B cell (primary cell): ENCODE measurements at regions not wholly inside any gene's neighbourhood (a gene's known extent, or its start where the extent isn't known, plus 50 kb on each side); places are given as distances from the start of the nearest gene placed in this dataset.

ENCODE experiments used
- ATAC-seq: fragments of 200-7000 bp; cut with Tn5 transposase; one replicate; pipeline ENCODE4 v1.10.0; 2021; ENCODE audit warnings: low read depth, mild to moderate bottlenecking, moderate number of reproducible peaks, moderate library complexity
- CTCF ChIA-PET: fragments of 350-600 bp; sonication (Branson Sonifier 250); formaldehyde crosslinking; loops from one replicate; lab custom pipeline; 2021; ENCODE audit warnings: antibody characterized with exemption, inconsistent platforms; lab: Charles Lee
- POLR2A ChIA-PET: fragments of 350-600 bp; sonication (Branson Sonifier 250); formaldehyde crosslinking; loops from one replicate; lab custom pipeline; 2021; ENCODE audit warnings: antibody characterized with exemption; lab: Charles Lee
- DNase-seq: peaks from one replicate; pipeline ENCODE4 v3.0.0; 2013
- H2AFZ ChIP-seq: 2 replicates; pipeline ENCODE4 v1.6.1; 2012; ENCODE audit warnings: mild to moderate bottlenecking, low read depth, low read length; ENCODE audit not compliant: insufficient read depth, poor library complexity, severe bottlenecking
- H3K27ac ChIP-seq, 2 donors: 1 replicate in 1 of 2; 2 replicates in 1 of 2; pipeline ENCODE4 v1.5.1; 2012 to 2013; ENCODE audit warnings: low read length in 2 of 2, mild to moderate bottlenecking in 2 of 2, moderate library complexity in 1 of 2
- H3K27me3 ChIP-seq, 4 experiments: fragments of 200-600 bp in 1 of 4; sonication (generic) in 1 of 4; replicated peaks in 1 of 4; 1 replicate in 2 of 4; 2 replicates in 2 of 4; pipeline versions ENCODE4 v1.6.1 to v1.7.0; 2013 to 2016; ENCODE audit warnings: low read length in 3 of 4, mild to moderate bottlenecking in 2 of 4, mixed read lengths in 1 of 4, moderate library complexity in 1 of 4; ENCODE audit not compliant: insufficient read depth in 4 of 4, control insufficient read depth in 3 of 4; ENCODE audit errors: control extremely low read depth in 1 of 4
- H3K36me3 ChIP-seq, 2 experiments: replicated peaks in 1 of 2; 1 replicate in 1 of 2; 2 replicates in 1 of 2; pipeline versions ENCODE4 v1.6.1 to v1.7.1; 2013; ENCODE audit warnings: low read length in 1 of 2; ENCODE audit not compliant: insufficient read depth in 2 of 2, control insufficient read depth in 1 of 2; ENCODE audit errors: control extremely low read depth in 1 of 2, extremely low read depth in 1 of 2
- H3K4me1 ChIP-seq, 2 donors: fragments of 200-600 bp in 1 of 2; sonication (generic) in 1 of 2; 1 replicate in 1 of 2; 2 replicates in 1 of 2; pipeline versions ENCODE4 v1.5.1 to v1.6.1; 2013 to 2017; ENCODE audit warnings: low read length in 2 of 2; ENCODE audit not compliant: control insufficient read depth in 2 of 2, insufficient read depth in 2 of 2
- H3K4me2 ChIP-seq: replicated peaks from 2 replicates; pipeline ENCODE3; 2012; ENCODE audit warnings: mild to moderate bottlenecking, low read depth, low read length; ENCODE audit not compliant: poor library complexity, severe bottlenecking
- H3K4me3 ChIP-seq, 5 experiments: fragments of 200-600 bp in 1 of 5; sonication (generic) in 1 of 5; 1 replicate in 3 of 5; 2 replicates in 2 of 5; pipeline versions ENCODE4 v1.5.1 to v1.7.0; 2011 to 2016; ENCODE audit warnings: low read length in 4 of 5, mild to moderate bottlenecking in 4 of 5, low read depth in 2 of 5, control low read depth in 1 of 5, moderate library complexity in 1 of 5; ENCODE audit not compliant: insufficient read depth in 1 of 5; ENCODE audit errors: control extremely low read depth in 1 of 5, extremely low read depth in 1 of 5
- H3K79me2 ChIP-seq: fragments of 200-600 bp; sonication (generic); one replicate; pipeline ENCODE4 v1.6.0; 2016; ENCODE audit warnings: low read length; ENCODE audit not compliant: control insufficient read depth, insufficient read depth
- H3K9ac ChIP-seq: fragments of 200-600 bp; sonication (generic); 2 replicates; pipeline ENCODE4 v1.6.1; 2017; ENCODE audit warnings: mild to moderate bottlenecking, low read length, moderate library complexity
- H3K9me3 ChIP-seq, 3 donors: one replicate each; pipeline versions ENCODE4 v1.6.1 to v1.7.1; 2013; ENCODE audit warnings: low read length in 2 of 3; ENCODE audit not compliant: control insufficient read depth in 2 of 3, insufficient read depth in 1 of 3; ENCODE audit errors: control extremely low read depth in 1 of 3
- H4K20me1 ChIP-seq: 2 replicates; pipeline ENCODE4 v1.6.0; 2012; ENCODE audit warnings: mild to moderate bottlenecking, low read length; ENCODE audit not compliant: insufficient read depth, control insufficient read depth, poor library complexity, severe bottlenecking
- H3K27ac Mint-ChIP-seq: one replicate; pipeline ENCODE4 v1.8.0; 2021; ENCODE audit warnings: mixed read lengths
- H3K27me3 Mint-ChIP-seq: one replicate; pipeline ENCODE4 v1.8.0; 2021; ENCODE audit warnings: mixed read lengths
- H3K4me1 Mint-ChIP-seq: one replicate; pipeline ENCODE4 v1.8.0; 2021; ENCODE audit warnings: mixed read lengths
- H3K4me3 Mint-ChIP-seq: one replicate; pipeline ENCODE4 v1.8.0; 2021; ENCODE audit warnings: mixed read lengths
- H3K9me3 Mint-ChIP-seq: one replicate; pipeline ENCODE4 v1.8.0; 2022; ENCODE audit warnings: mixed read lengths; ENCODE audit not compliant: insufficient read depth
- CTCF ChIP-seq: fragments of 200-600 bp; IDR thresholded peaks from one replicate; pipeline ENCODE4 v1.8.0; 2022; ENCODE audit warnings: antibody characterized with exemption, mild to moderate bottlenecking
- EZH2 ChIP-seq: IDR thresholded peaks from 2 replicates; pipeline ENCODE4 v1.6.1; 2012; ENCODE audit warnings: borderline replicate concordance, low read depth, mild to moderate bottlenecking, moderate library complexity, low read length; ENCODE audit not compliant: insufficient read depth, poor library complexity, severe bottlenecking
- WGBS: methylation state at CpG from one replicate; pipeline ENCODE4 v1.1.5; 2013; ENCODE audit warnings: missing lambda C conversion rate; ENCODE audit not compliant: insufficient coverage; 5-methylcytosine and 5-hydroxymethylcytosine counted together
- intact Hi-C: fragments of 100-400 bp; cut with micrococcal nuclease; formaldehyde crosslinking; loops from one replicate; pipeline ENCODE4 v1.10.0; 2022

- Mint-ChIP-seq H3K4me1 (no peaks in the 10 kb centered on the region), H3K9me3 (peaks cover 7% of the 10 kb centered on the region), H3K4me3 (no peak overlapping the region), H3K27me3 (no peaks in the 10 kb centered on the region), H3K27ac (no peak overlapping the region)
- Histone ChIP-seq H3K9ac (no peak overlapping the region), H3K27ac (no peak overlapping the region), H3K9me3 (no peaks in the 10 kb centered on the region), H3K79me2 (no peaks in the 10 kb centered on the region), H3K4me1 (no peaks in the 10 kb centered on the region), H3K4me3 (no peak overlapping the region), H4K20me1 (no peaks in the 10 kb centered on the region), H3K27me3 (no peaks in the 10 kb centered on the region), H2AFZ (no peak overlapping the region), H3K36me3 (no peaks in the 10 kb centered on the region), H3K4me2 (no peak overlapping the region)
- ATAC-seq, result no peak
- 56% methylated on average over 3 of the region's 4 CpGs for WGBS
- intact Hi-C loops, result no loop called here
- TF ChIP-seq CTCF (no peak), EZH2 (no peak)
- DNase-seq, result no peak
- ChIA-PET CTCF (no interaction called here), POLR2A (no interaction called here)
Observed at GRCh38 chr7:34333925-34334324, 324.1 kb upstream of the NPSR1 start.

- H2AFZ ChIP-seq, result no peak overlapping the region
- TF ChIP-seq CTCF, result no peak
- TF ChIP-seq EZH2, result no peak
- H3K4me2 ChIP-seq, result no peak overlapping the region
- no peak overlapping the region for H3K9ac ChIP-seq
- CTCF ChIA-PET, result no interaction called here
- Mint-ChIP-seq H3K4me1 (no peaks in the 10 kb centered on the region), H3K27ac (no peak overlapping the region), H3K9me3 (peaks cover 7% of the 10 kb centered on the region), H3K27me3 (no peaks in the 10 kb centered on the region), H3K4me3 (no peak overlapping the region)
- H3K9me3 ChIP-seq, result no peaks in the 10 kb centered on the region
- H3K4me1 ChIP-seq, result no peaks in the 10 kb centered on the region
- no peak overlapping the region for H3K4me3 ChIP-seq
- H3K36me3 ChIP-seq, result no peaks in the 10 kb centered on the region
- no peaks in the 10 kb centered on the region for H4K20me1 ChIP-seq
- no CpG with 5 or more reads among the region's 1 CpG for WGBS
- H3K79me2 ChIP-seq, result no peaks in the 10 kb centered on the region
- POLR2A ChIA-PET, result no interaction called here
- no peak for ATAC-seq
- intact Hi-C loops, result no loop called here
- H3K27ac ChIP-seq, result no peak overlapping the region
- DNase-seq, result no peak
- H3K27me3 ChIP-seq, result no peaks in the 10 kb centered on the region
Observed at GRCh38 chr7:34337163-34337562, 320.9 kb upstream of the NPSR1 start.
